Epithelial cell of proximal tubule (primary cell): ENCODE measurements at regions not wholly inside any gene's neighbourhood (a gene's known extent, or its start where the extent isn't known, plus 50 kb on each side); places are given as distances from the start of the nearest gene placed in this dataset.

Source experiments
- DNase-seq: peaks from one replicate; pipeline ENCODE4 v3.0.0-alpha.2; 2011; ENCODE audit warnings: low read depth
- H3K4me3 ChIP-seq: 2 replicates; pipeline ENCODE4 v1.5.1; 2011; ENCODE audit warnings: low read depth, mild to moderate bottlenecking, low read length
- TF ChIP-seq, protein P1 (sequence below): conservative IDR thresholded peaks from 2 replicates; pipeline ENCODE4 v1.5.1; 2012; ENCODE audit warnings: low read depth, mild to moderate bottlenecking, low read length

GRCh38 chr13:21894703-21895699 is 224.1 kb downstream of the FGF9 start:
- no peak overlapping the region for H3K4me3 ChIP-seq
- TF ChIP-seq, protein P1, sequence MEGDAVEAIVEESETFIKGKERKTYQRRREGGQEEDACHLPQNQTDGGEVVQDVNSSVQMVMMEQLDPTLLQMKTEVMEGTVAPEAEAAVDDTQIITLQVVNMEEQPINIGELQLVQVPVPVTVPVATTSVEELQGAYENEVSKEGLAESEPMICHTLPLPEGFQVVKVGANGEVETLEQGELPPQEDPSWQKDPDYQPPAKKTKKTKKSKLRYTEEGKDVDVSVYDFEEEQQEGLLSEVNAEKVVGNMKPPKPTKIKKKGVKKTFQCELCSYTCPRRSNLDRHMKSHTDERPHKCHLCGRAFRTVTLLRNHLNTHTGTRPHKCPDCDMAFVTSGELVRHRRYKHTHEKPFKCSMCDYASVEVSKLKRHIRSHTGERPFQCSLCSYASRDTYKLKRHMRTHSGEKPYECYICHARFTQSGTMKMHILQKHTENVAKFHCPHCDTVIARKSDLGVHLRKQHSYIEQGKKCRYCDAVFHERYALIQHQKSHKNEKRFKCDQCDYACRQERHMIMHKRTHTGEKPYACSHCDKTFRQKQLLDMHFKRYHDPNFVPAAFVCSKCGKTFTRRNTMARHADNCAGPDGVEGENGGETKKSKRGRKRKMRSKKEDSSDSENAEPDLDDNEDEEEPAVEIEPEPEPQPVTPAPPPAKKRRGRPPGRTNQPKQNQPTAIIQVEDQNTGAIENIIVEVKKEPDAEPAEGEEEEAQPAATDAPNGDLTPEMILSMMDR: no peak
- no peak for DNase-seq

DNA sequence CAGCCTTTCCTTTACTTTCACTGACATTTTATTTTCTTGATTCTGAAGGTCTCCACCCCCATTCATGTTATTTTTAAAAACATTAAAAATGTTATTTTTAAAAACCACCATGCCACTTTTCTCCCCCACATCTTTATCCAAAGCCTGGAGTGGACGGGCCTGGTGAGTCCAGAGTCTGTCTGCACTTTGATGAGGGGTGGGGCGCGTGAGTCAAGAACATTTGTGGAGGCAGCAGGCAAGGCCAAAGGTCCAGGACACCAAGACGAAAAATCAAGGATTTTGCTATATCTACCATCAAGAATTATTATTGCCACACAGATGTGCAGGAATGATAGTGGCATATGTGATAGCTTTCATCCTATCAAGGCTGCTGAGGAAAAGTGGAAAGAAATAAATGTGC is 224.9 kb downstream of the FGF9 start:
- no peak for DNase-seq
- H3K4me3 ChIP-seq: no peak overlapping the region
- TF ChIP-seq, protein P1: no peak

DNA sequence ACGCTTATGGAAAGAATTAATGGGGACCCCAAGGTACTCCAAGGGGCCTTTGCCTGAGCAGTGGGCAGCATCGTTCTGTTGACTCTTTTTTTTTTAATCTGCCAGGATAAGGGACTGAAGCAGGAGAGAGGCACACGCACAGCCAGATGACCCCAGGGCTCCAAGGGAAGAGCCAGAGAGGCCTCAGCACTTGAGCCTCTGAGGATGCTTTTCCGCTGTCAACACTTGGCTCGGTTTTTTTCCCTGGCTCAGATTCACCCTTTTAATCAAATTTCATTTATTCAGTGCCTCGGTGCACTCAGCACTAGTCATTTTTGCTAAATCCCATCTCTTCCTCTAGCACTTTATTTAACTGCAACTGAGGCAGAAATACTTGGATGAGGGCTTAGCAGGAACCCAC is 226.3 kb downstream of the FGF9 start:
- DNase-seq: no peak
- TF ChIP-seq, protein P1: no peak

GRCh38 chr13:21898459-21898858 is 227.6 kb downstream of the FGF9 start:
- DNase-seq: no peak
- H3K4me3 ChIP-seq: no peak overlapping the region
- TF ChIP-seq, protein P1: no peak

More for the DNA sequence above, 226.3 kb downstream of the FGF9 start:
- H3K4me3 ChIP-seq: no peak overlapping the region

GRCh38 chr13:21898945-21899344 is 228.1 kb downstream of the FGF9 start:
- TF ChIP-seq, protein P1: no peak
- no peak overlapping the region for H3K4me3 ChIP-seq
- no peak for DNase-seq

- TF ChIP-seq, protein P1: no peak
- H3K4me3 ChIP-seq: no peak overlapping the region
- DNase-seq: no peak
Measured at GRCh38 chr13:21901336-21901735, 230.5 kb downstream of the FGF9 start.
